ENCODE measurements at regions not wholly inside any gene's neighbourhood (a gene's known extent, or its start where the extent isn't known, plus 50 kb on each side); places are given as distances from the start of the nearest gene placed in this dataset.

- TF ChIP-seq ATF3 (IDR thresholded peaks at IDR 0.05; ENCODE audit: insufficient read depth, low read depth, low read length) (no peak), E2F6 (IDR thresholded peaks at IDR 0.05) (no peak), POLR2A (IDR thresholded peaks at IDR 0.05; ENCODE audit: control extremely low read depth in 1 of 2, low read depth in 2 of 2, low read length in 2 of 2) (no peak), SP4 (IDR thresholded peaks at IDR 0.05; ENCODE audit: low read length) (no peak), GABPA (IDR thresholded peaks at IDR 0.05; ENCODE audit: borderline replicate concordance, insufficient read depth, low read length) (no peak), TAF1 (IDR thresholded peaks at IDR 0.05; ENCODE audit: low read depth, low read length) (no peak), SUZ12 (IDR thresholded peaks at IDR 0.05; ENCODE audit: low read length) (no peak)
Measured at GRCh38 chr1:192256674-192257334, 60.0 kb upstream of the RGS21 start (continued).
